HG02571 (cell line): ENCODE measurements at regions not wholly inside any gene's neighbourhood (a gene's known extent, or its start where the extent isn't known, plus 50 kb on each side); places are given as distances from the start of the nearest gene placed in this dataset.
A peak's percentile ranks its signal among the peaks of the same experiment; 100 is the strongest.

Experiments
- ATAC-seq: cut with Tn5 transposase; IDR thresholded peaks from one replicate; pipeline ENCODE4 v1.9.1; 2021; ENCODE audit warnings: mild to moderate bottlenecking, moderate library complexity; ENCODE audit not compliant: unreplicated experiment

- no peak for ATAC-seq
Observed at GRCh38 chr6:130755368-130756034, 71.7 kb upstream of the SMLR1 start.

DNA sequence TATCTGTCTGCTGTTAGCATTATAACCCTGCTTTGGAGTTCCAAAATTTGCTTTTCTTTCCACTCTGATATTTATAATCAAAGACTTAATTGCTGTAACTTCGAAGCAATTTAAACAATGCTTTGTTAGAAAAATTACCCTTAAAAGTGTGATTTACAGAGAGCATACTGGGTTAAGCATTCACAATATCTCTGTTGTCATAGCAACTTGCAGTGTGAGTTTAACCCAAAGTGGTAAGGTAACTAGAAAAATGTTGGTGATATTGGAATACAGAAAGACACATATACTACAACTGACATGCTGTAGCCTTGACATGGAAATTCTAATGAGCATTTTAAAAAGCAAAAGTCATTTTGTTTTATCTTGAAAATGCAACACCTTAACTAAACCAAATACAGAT lies 70.4 kb upstream of the SMLR1 start:
- ATAC-seq = no peak

DNA sequence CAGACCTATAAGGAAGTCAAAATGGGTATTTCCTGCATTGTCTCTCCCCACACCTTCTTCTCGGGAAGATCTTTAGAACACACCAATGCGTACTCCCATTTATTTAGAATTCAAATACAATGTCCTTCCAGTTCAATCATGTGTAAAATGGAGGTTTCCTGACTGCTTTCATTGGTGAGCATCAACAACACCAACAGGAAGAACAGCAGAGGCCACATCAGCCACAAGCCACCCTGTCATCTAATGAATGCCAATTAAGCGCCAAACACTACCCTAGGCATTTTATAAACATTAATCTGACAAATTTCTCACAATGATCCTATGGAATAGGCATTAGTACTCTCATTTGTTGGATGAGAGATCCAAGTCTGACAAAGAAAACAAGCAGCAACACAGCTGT lies 68.4 kb upstream of the SMLR1 start:
- ATAC-seq = no peak

GRCh38 chr6:130760006-130760405 lies 67.2 kb upstream of the SMLR1 start:
- no peak for ATAC-seq

DNA sequence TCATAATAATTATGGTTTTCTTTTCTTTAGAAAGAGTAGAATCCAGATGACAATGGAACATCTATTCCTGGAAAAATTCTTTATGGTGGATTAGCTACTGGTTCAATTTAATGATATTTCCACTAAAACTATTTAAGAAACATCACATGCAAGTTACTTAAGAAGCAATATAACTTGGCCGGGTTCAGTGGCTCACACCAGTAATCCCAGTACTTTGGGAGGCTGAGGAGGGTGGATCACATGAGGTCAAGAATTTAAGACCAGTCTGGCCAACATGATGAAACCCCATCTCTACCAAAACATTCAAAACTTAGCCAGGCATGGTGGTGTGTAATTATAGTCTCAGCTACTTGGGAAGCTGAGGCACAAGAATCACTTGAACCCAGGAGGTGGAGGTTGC lies 65.9 kb upstream of the SMLR1 start:
- no peak for ATAC-seq

GRCh38 chr6:130765181-130765727 lies 62.0 kb upstream of the SMLR1 start:
- ATAC-seq = no peak

DNA sequence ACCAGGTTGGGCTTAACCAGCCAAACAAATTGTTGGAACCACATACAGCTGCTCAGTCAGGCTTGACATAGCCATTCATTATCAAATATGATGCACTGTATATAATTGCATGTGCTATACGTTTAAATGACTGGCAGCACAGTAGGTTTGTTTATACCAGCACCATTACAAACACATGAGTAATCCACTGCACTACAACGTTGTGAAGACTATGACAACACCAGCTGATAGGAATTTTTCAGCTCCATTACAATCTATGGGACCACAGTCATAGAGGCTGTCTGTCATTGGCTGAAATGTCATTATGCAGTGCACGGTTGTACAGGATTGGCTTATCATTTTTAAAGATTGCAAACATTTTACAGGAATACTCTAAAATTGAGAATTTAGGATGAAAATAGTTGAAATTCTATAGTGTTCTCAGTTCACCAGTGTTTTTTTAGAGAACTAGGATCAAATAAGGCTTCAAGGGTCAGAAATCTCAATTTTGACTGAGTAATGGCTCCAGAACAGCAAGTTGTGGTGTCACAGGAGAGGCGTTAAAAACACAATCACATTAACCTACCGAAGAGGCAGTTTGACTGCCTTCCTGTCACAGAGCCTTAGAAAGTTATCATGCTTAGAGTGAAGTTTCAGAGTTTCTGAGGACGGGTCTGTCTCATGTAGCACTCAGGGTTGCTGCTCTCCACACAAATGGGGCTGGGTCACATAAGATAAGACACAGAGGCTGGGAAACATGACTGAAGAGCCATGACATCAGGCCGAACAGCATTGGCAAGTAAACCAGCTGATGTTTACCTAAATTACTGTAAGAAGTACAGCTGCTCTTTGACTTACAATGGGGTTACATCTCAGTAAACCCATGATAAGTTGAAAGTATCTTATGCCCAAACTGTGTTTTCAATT lies 60.7 kb upstream of the SMLR1 start:
- no peak for ATAC-seq

DNA sequence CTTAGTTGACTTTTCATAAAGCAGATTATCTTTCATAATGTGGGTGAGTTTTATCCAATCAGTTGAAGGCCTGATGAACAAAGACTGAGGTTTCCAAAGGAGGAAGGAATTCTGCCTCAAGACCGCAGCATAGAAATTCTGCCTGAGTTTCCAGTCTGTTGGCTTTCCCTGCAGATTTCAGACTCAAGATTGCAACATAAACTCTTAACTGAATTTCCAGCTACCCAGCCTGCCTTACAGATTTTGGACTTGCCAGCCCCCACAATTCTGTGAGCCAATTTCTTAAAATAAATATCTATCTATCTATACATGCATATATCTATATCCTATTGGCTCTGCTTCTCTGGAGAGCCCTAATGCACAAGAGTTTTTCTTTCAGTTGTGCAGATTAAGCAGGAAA lies 57.3 kb upstream of the SMLR1 start:
- ATAC-seq = no peak

DNA sequence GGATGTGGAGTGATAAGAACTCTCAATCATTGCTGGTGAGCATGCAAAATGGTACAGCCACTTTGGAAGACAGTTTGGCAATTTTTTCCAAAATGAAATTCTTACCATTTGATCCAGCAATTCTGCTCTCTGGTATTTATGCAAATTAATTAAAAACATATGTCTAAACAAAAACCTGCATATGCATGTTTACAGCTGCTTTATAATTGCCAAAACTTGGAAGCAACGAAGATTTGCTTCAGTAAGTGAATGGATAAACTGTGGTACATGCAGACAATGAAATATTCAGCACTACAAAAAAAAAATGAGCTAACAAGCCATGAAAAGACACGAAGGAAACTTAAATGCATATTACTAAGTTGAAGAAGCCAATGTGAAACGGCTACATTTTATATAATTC lies 55.5 kb upstream of the SMLR1 start:
- no peak for ATAC-seq

DNA sequence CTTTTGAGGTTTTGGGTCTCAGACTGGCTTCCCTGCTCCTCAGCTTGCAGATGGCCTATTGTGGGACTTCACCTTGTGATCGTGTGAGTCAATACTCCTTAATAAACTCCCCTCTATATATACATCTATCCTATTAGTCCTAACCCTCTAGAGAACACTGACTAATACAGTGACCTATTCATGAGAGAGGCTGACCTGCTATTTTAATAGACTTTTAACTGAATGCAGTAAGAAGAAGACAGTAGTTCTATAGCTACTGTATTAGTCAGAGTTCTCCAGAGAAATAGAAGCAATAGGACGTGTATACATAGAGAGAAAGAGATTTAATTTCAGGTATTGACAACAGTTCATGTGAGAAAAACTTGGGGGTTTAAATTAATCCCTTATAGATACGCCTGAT lies 53.3 kb upstream of the SMLR1 start:
- ATAC-seq = no peak

DNA sequence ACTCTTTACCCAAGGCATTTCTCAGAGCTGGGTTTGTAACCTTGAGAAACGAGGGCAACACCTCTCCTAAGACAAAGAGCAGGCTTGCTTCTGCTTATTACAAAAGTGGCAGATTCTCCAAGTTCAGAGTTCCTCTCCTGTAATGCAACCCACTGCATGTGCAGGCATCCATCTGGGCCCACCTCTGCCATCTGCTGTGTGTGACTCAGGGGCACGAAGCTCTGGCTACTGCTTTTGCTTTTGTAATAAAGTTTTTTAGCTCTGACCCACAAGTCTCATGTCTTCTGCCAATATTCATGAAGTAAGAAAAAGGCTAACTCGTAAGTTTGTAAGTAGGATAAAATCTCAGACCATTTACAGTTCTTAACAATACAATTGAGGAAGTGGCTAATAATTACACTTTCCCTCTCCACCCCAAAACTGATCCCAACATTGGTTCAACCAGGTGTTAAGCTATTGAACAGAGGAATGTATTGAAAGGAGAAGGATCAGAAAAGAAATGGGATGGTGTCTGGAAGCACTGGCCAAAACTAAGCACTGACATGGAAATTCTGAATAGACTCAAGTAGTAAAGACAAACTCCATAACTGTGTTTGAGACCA lies 51.7 kb upstream of the SMLR1 start:
- ATAC-seq = no peak

- ATAC-seq = peak; percentile 95
Observed at GRCh38 chr6:130776287-130776925, 50.8 kb upstream of the SMLR1 start.
